ENCODE measurements at regions not wholly inside any gene's neighbourhood (a gene's known extent, or its start where the extent isn't known, plus 50 kb on each side); places are given as distances from the start of the nearest gene placed in this dataset.

DNA sequence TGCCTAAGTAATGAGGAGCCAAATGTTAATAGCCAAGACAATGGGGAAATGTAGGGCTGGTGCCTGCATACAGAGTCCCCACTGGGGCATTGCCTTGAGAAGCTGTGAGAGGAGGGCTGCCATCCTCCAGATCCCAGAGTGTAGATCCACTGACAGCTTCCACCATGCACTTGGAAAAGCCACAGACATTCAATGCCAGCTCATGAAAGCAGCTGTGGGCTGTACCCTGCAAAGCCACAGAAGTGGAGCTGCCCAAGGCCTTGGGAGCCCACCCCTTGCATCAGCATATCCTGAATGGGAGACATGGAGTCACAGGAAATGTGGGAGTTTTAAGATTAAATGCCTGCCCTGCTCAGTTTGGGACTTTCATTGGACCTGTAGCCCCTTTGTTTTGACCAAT, 244.7 kb downstream of the BTG1 start:
- H3K27ac ChIP-seq, result no peak overlapping the region
- TF ChIP-seq, protein P1, sequence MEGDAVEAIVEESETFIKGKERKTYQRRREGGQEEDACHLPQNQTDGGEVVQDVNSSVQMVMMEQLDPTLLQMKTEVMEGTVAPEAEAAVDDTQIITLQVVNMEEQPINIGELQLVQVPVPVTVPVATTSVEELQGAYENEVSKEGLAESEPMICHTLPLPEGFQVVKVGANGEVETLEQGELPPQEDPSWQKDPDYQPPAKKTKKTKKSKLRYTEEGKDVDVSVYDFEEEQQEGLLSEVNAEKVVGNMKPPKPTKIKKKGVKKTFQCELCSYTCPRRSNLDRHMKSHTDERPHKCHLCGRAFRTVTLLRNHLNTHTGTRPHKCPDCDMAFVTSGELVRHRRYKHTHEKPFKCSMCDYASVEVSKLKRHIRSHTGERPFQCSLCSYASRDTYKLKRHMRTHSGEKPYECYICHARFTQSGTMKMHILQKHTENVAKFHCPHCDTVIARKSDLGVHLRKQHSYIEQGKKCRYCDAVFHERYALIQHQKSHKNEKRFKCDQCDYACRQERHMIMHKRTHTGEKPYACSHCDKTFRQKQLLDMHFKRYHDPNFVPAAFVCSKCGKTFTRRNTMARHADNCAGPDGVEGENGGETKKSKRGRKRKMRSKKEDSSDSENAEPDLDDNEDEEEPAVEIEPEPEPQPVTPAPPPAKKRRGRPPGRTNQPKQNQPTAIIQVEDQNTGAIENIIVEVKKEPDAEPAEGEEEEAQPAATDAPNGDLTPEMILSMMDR (IDR thresholded peaks at IDR 0.05), result no peak
- peaks cover 0 to 9% of the 10 kb centered on the region in 2 donors for H3K4me1 ChIP-seq
- no peak for DNase-seq (ENCODE audit: low spot score)
- no peak overlapping the region for H3K4me3 ChIP-seq
- no peaks in the 10 kb centered on the region for H3K36me3 ChIP-seq
- peaks cover 0 to 6% of the 10 kb centered on the region in 2 donors for H3K9me3 ChIP-seq
- H3K27me3 ChIP-seq, result no peaks in the 10 kb centered on the region

DNA sequence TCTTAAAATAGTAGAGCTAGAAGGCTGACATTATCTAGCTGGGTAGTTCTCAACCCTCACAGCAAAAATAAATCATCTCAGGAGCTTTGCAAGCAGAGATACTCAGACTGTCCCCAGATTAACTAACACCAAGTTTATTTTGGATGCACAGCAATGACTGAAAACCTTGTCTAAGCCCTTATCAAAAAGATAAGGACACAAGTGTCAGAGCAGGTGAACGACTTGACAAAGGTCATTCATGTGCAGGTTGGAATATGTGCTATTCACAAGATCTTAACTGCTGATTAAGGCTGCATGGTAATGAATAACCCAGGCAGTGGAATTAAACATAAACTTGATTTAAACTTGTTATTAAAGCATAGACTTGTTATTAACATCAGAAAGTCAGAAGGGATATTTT, 246.6 kb downstream of the BTG1 start:
- peaks cover 0 to 6% of the 10 kb centered on the region in 2 donors for H3K9me3 ChIP-seq
- no peak overlapping the region for H3K4me3 ChIP-seq
- no peak for DNase-seq (ENCODE audit: low spot score)
- H3K27ac ChIP-seq, result no peak overlapping the region
- H3K36me3 ChIP-seq, result no peaks in the 10 kb centered on the region
- peaks cover 0 to 9% of the 10 kb centered on the region in 2 donors for H3K4me1 ChIP-seq
- TF ChIP-seq, protein P1 (IDR thresholded peaks at IDR 0.05), result no peak
- no peaks in the 10 kb centered on the region for H3K27me3 ChIP-seq

DNA sequence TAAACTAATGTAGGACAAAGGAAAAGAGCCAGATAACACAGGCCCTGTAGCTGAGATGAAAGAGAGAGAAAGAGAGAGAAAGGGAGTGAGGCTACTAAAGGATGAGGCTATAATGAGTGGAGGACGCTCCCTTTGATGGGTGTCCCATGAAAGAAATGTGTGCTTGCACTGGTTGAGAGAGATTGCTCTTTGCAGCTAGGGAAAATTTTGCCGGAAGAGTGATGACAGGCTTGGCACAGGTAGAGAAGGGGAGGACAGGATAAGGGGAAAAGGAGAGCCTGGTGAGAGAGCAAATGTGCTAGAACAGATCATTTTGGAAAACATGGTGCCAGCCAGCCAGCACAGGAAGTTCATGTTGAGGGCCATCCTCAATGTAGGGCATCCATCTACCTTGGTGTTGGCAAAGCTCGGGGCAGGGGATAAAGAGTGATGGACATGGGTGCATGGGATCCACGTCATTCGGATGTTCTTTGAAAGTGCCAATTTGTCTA, 248.6 kb downstream of the BTG1 start:
- no peaks in the 10 kb centered on the region for H3K27me3 ChIP-seq
- no peak for DNase-seq (ENCODE audit: low spot score)
- peaks cover 0 to 15% of the 10 kb centered on the region in 2 donors for H3K4me1 ChIP-seq
- TF ChIP-seq, protein P1 (IDR thresholded peaks at IDR 0.05), result no peak
- H3K36me3 ChIP-seq, result no peaks in the 10 kb centered on the region
- no peak overlapping the region for H3K27ac ChIP-seq
- no peaks in the 10 kb centered on the region for H3K9me3 ChIP-seq
- no peak overlapping the region for H3K4me3 ChIP-seq

DNA sequence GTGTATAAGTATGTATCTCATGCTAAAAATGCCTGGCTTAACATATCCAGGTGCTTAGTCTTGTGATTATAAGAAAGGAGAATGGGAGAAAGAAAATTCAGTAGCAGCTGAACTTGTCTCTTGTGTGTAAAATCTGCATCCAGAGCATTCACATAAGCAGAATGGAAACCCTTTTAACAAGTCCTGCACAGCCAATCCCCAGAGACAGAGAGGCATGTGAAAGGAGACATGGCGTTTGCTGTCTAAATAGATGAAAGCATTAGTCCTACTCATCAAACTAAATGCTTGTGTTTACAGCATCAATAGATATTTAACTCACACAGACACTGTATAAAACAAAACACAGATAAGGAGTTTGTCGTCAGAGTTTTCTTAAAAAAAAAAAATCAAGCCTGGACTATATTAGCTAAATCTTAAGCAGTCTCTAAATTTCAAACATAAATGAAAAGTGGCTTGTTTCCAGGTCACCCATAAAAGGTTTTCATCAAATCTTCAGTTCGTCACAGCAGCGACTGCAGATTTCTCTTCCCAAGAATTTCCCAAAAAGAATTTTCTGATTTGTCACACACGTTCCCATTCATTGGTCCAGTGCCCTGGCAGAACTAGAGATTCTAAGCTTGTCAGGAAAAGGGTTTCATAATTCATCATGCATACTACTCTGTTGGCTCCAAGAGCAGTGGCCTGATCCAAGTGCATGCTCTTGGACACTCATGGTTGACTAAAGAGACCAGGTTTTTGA, 249.2 kb downstream of the BTG1 start:
- DNase-seq (ENCODE audit: low spot score), result peak; percentile 60
- H3K36me3 ChIP-seq, result no peaks in the 10 kb centered on the region
- H3K27ac ChIP-seq, result no peak overlapping the region
- no peaks in the 10 kb centered on the region for H3K9me3 ChIP-seq
- peaks cover 0 to 19% of the 10 kb centered on the region in 2 donors for H3K4me1 ChIP-seq
- H3K27me3 ChIP-seq, result no peaks in the 10 kb centered on the region
- no peak overlapping the region for H3K4me3 ChIP-seq
- TF ChIP-seq, protein P1 (IDR thresholded peaks at IDR 0.05), result no peak

DNA sequence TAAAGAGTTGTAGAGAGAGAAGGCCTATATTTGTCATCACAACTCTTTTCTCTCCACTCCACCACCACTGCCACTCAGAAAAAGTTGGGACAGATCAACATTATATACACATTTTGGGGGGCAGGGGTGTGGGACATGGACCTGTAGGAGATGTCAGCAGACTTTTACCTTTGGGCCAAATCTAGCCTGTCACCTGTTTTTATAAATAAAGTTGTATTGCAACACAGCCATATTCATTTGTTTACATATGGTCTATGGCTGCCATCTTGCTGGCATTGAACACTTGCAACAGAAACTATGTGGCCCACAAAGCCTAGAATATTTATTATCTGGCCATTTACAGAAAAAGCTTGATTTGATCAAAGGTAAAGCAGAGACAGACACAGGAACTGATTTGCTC, 250.7 kb downstream of the BTG1 start:
- TF ChIP-seq, protein P1 (IDR thresholded peaks at IDR 0.05), result no peak
- Histone ChIP-seq H3K27me3 (no peaks in the 10 kb centered on the region), H3K36me3 (no peaks in the 10 kb centered on the region), H3K4me3 (no peak overlapping the region), H3K4me1 (peaks cover 0 to 19% of the 10 kb centered on the region in 2 donors), H3K27ac (no peak overlapping the region), H3K9me3 (no peaks in the 10 kb centered on the region)
- DNase-seq (ENCODE audit: low spot score), result no peak

Measured in right atrium auricular region (tissue), 2 donors.